Motor neuron (in vitro differentiated cells): ENCODE measurements at regions not wholly inside any gene's neighbourhood (a gene's known extent, or its start where the extent isn't known, plus 50 kb on each side); places are given as distances from the start of the nearest gene placed in this dataset.
"Not testable (repeated sequence)": the region's sequence is repeated elsewhere in the genome, so short reads cannot be mapped to it uniquely, and the experiment has no call there.

Source experiments
- ATAC-seq, 8 experiments: fragments of 200-7000 bp; cut with Tn5 transposase; replicated peaks in 6 of 8; 2 replicates each; pipeline ENCODE4 v1.8.0; 2021; ENCODE audit warnings: mild to moderate bottlenecking in 8 of 8, moderate library complexity in 8 of 8
- H3K27ac ChIP-seq, 2 donors: fragments of 250-450 bp; sonication (Bioruptor Pico); 2 replicates each; pipeline ENCODE4 v1.9.0; 2021; ENCODE audit warnings: antibody characterized with exemption in 2 of 2, mild to moderate bottlenecking in 2 of 2, moderate library complexity in 1 of 2
- H3K4me1 ChIP-seq, 2 donors: fragments of 250-450 bp; sonication (Bioruptor Pico); replicated peaks in 1 of 2; 2 replicates each; pipeline ENCODE4 v1.6.1; 2021; ENCODE audit warnings: antibody characterized with exemption in 2 of 2, mild to moderate bottlenecking in 2 of 2, moderate library complexity in 1 of 2
- H3K4me3 ChIP-seq, 5 donors: fragments of 250-450 bp; sonication (Bioruptor Pico); 2 replicates each; pipeline ENCODE4 v1.9.0; 2021; ENCODE audit warnings: antibody characterized with exemption in 5 of 5, mild to moderate bottlenecking in 5 of 5, moderate library complexity in 4 of 5
- WGBS, 10 experiments: fragments of 450-650 bp; shearing (Covaris generic); methylation state at CpG; one replicate each; pipeline ENCODE4 v1.0.0; 2022; 5-methylcytosine and 5-hydroxymethylcytosine counted together
- in situ Hi-C, 9 experiments: fragments of 400-800 bp; cut with MboI; loops; one replicate each; pipeline ENCODE4 v1.15.0; 2021; ENCODE audit warnings: low sequenced_read_pairs in 9 of 9, low pct_unique_long_range_greater_than_20kb in 2 of 9; ENCODE audit not compliant: unreplicated experiment in 9 of 9

DNA sequence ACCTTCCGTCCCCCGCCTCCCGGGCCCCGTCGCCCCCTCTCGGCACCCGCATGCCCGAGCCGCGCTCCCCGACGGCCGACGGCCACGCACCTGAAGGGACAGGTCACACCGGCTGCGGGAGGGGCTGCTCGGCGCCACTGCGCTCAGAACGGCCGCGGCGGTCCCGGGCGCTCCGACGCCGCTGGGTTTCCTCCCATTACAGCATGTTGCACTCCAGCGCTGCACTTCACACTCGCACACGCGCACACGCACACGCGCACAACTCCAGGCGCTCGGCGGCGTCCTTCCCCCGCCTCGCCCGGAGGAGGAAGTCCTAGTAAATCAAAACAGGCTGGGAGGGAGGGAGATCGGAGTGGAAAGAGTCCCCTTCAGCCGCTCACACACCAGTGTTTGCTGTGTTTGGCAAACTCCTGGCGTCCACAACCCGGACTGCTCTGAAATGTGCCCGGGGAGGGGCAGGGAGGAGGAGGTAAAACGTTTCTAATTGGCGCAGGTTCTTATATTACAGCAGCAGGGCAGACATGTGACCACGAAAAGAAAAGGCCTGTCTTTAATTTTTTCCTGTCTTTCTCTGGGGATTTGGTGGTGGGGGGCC, 76.7 kb upstream of the VGLL4 start:
- ATAC-seq: peak; percentile 53 to 65 (median 60)
- Histone ChIP-seq H3K4me1 (peaks cover 11 to 27% of the 10 kb centered on the region in 2 donors), H3K27ac (peak overlapping the region; percentile 65 to 84), H3K4me3 (peak overlapping the region; percentile 45 to 82 (median 66))
- in situ Hi-C loops: no loop called here
- 0 to 7% (median 3%) methylated on average over 1 to 8 of the region's 51 CpGs; no CpG with 5 or more reads in 6 of the 10 experiments for WGBS, 10 experiments

DNA sequence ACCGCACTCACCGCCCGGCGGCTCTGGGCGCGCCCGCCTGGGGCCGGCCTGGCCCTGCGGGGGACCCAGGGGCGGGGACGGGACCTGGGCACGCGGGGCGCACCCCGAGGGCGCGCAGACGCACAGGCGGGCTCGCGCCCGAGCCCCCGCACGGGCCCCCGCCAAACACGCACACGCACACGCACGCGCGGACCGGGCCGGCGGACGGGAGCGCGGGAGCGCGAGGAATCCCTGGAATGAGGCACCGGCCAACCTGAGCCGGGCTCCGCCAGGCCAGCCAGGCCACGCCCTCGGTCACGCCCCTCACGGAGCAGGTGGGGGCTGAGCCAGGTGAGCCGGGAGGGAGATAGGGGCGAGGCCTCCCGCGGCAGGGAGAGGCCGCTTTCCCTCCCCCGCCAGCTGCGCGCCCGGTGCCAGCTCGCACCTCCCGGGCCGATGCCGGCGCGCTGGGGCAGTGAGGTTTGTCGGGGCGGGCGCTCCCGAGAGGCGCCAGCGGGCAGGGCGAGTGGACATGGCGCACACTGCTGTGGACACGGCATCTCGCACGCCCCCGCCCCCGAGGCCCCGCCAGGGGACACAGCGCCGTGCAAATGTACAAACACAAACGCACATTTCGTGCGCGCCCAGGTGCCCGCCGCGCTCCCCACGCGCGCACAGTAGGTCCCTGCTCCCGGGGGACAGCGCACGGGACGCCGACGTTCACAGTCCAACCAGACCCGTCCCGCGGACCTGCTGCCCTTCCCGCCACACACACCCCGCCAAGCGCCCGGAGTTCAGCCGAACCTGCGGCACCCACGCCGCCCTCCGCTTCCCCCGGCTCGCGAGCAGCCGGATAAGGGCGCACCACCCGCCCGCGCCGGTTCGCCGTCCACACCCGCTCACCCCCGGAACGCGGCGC, 75.9 kb upstream of the VGLL4 start:
- in situ Hi-C loops: no loop called here
- Histone ChIP-seq H3K27ac (peak overlapping the region; percentile 65 to 84), H3K4me1 (peaks cover 11 to 27% of the 10 kb centered on the region in 2 donors), H3K4me3 (peak overlapping the region; percentile 45 to 82 (median 66))
- WGBS, 10 experiments: 0 to 20% methylated on average over 1 to 12 of the region's 121 CpGs; no CpG with 5 or more reads in 8 of the 10 experiments
- ATAC-seq: peak; percentile 44 to 80 (median 76)

DNA sequence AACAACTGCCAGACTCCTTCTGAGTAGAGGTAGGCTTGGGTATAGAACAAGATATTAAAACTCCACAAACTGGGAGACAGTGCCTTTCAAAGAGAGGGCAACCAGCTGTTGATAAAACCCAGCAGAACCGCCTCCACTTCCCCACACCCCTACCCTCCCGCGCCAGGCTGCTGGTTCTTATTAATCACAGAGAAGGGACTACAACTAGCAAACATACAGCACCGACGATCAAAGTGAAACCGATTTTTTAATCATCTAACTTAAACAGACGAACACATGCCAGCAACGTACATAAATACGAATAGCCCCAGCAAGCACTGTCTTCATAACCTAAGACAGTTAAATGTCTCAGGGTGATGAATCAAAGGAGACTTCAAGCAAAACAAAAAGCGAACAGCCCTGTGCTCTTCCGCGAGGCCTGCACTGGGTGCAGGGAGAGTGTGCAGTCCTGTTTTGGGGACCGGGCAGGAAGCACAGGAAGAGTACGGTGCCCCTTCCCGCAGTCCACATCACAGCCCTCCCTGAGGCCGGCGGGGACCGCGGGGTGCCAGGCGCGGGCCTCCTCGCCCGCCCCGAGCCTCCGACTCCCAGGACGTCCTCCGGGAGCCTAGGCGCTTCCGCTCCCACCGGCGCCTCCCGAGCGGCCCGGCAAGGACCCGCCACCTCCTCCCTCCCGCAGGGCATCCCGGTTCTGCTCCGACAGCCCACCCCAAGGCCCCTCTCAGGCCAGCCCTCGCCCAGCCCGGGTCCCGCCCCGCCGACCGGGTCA, 75.1 kb upstream of the VGLL4 start:
- Histone ChIP-seq H3K4me3 (peak overlapping the region; percentile 45 to 82 (median 66)), H3K27ac (peak overlapping the region; percentile 8 to 26), H3K4me1 (peaks cover 11 to 27% of the 10 kb centered on the region in 2 donors)
- 0 to 3% (median 0%) methylated on average over 2 to 13 of the region's 44 CpGs; no CpG with 5 or more reads in 4 of the 10 experiments for WGBS, 10 experiments
- in situ Hi-C loops: no loop called here
- peak in 6 of 8 experiments; percentile 0 to 33 (median 24) for ATAC-seq

DNA sequence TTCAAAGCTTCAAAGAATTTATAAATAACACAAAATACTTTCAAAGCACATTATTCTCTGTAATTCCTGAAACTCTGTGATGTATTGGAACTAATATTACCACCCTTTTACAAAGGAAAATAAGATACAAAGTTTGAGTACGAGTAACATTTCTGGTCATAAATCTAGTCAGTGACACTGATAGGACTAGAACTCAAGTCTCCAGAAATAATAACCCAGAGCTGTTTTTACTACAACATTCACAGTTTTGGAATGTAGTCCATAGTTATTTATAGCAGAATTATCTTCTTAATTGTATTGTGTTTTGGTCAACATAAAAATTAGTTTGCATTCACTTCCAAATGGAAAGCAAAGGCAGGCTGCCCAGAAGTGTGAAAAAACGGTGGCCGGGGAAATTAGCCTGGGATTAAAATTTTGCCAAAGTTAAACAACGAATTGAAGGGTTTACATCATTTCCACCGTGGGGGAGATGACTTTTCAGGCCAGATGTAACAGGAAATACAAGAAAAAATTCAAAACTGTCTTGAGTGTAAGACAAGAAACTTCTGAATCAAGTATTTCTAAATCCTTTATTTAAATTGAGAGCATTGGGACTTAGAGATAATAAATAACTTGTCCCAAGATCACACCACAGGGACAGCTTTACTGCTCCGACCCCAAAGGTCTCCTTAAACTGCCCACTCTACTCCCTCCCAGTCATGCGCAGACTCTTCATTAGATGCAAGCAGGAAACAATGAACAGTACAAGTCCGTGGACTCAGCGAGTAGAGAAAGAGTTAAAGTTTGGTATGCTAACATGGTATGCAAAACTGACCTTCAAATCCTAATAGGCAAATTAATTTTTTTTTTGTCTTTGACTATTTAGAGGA, 74.3 kb upstream of the VGLL4 start:
- 0 to 32% (median 9%) methylated on average over 2 to 9 of the region's 9 CpGs; no CpG with 5 or more reads in 1 of the 10 experiments for WGBS, 10 experiments
- H3K27ac ChIP-seq: no peak overlapping the region
- peaks cover 11 to 27% of the 10 kb centered on the region in 2 donors for H3K4me1 ChIP-seq
- peak in 3 of 8 experiments; percentile 4 to 9 (median 5) for ATAC-seq
- in situ Hi-C loops: no loop called here
- peak overlapping the region; percentile 45 to 82 (median 66) for H3K4me3 ChIP-seq

DNA sequence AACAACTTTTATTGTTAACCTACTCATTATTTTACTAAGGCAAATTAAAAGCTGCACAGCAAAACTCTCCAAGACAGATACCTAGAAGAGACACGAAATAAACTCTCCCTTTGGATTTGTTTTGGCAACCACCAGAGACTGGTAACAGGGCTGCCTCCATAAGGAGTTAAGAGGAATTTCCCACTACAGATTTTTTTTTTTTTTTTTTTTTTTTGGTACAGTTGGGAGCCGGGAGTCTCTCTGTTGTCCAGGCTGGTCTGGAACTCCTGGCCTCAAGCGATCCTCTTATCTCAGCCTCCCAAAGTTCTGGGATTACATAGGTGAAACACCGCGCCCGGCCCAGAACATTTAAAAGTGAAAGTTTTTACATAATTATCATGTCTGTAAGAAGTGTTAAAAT, 73.6 kb upstream of the VGLL4 start:
- in situ Hi-C loops: no loop called here
- 0 to 86% (median 68%) methylated on average over 1 to 6 of the region's 6 CpGs for WGBS, 10 experiments
- Histone ChIP-seq H3K4me3 (no peak overlapping the region), H3K4me1 (peaks cover 11 to 24% of the 10 kb centered on the region in 2 donors), H3K27ac (no peak overlapping the region)
- no peak for ATAC-seq

DNA sequence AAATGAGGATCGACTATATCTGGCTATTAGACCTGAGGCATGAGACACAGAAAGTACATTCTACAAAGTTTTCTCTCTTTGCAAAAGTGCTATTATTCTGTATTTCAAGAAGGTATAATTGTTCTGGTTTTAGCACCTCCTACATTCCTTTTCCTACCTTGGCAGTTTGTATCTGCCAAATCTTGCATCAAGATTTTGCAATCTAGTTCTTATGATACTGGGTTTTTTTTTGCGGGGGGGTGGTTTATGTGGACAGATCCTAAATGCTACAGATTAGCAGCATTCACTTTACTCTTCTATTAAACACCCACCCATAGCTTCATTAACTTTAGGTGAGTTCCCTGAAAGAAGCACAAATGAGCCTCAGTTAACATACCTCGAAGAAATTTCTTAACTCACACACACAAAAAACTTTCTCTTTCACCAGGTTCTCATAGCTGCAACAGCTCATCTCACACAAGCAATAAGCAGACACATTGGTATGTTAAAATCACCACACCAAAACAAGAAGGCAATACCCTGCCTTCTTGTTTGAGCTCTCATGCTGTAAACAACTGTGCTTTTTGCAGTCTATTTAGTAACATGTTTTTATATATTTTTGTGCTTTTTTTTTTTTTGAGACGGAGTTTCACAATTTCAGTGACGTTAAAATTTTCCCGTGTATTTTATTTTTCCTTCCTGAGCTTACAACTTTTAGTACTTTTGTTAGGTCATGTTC, 73.0 kb upstream of the VGLL4 start:
- peaks cover 11 to 18% of the 10 kb centered on the region in 2 donors for H3K4me1 ChIP-seq
- in situ Hi-C loops: no loop called here
- H3K27ac ChIP-seq: no peak overlapping the region
- H3K4me3 ChIP-seq: no peak overlapping the region
- 22 to 100% (median 80%) methylated on average over 2 to 6 of the region's 6 CpGs for WGBS, 10 experiments
- ATAC-seq: no peak

DNA sequence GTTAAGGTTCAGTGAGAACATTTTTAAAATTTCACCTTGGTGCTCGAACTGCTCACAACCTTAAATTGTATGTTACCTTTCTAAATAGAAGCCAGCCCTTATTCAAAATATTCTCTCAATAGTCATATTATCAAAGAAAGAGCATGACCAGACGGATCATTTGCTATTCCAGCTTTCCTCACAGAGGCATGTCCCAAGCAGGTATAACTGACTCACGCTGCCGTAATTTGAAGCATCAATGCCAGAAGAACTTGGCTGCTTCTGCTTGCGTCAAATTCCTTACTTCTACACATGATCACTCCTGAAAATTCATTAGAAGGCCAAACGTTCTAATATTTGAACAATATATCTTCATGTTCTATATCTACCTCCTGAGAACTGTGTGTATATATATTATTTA, 69.5 kb upstream of the VGLL4 start:
- H3K27ac ChIP-seq: no peak overlapping the region
- no peak for ATAC-seq
- peaks cover 4 to 5% of the 10 kb centered on the region in 2 donors for H3K4me1 ChIP-seq
- 0 to 100% (median 67%) methylated on average over 1 to 6 of the region's 6 CpGs; no CpG with 5 or more reads in 1 of the 10 experiments for WGBS, 10 experiments
- in situ Hi-C loops: no loop called here
- H3K4me3 ChIP-seq: no peak overlapping the region

DNA sequence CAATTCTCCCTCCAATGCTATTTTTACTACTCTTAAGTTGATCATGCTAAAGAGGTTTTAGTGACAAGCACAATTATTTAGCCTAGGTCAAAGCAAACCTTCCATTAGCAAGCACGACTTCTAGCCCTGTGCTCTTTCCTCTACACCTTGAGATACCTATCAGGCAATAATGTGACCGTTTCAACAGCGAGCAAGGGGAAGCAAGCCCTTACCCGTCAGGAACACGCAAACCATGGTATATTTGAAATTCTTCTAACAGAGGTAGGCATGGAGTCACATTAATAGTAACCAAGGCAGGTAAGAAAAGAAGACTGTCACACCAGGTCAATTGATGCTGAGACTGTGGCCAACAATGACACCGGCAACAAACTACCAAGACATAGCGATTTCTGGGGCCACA, 68.9 kb upstream of the VGLL4 start:
- ATAC-seq: no peak
- WGBS, 10 experiments: 20 to 100% (median 96%) methylated on average over 1 to 6 of the region's 7 CpGs
- H3K4me3 ChIP-seq: no peak overlapping the region
- in situ Hi-C loops: no loop called here
- no peak overlapping the region for H3K27ac ChIP-seq
- H3K4me1 ChIP-seq: no peaks in the 10 kb centered on the region

DNA sequence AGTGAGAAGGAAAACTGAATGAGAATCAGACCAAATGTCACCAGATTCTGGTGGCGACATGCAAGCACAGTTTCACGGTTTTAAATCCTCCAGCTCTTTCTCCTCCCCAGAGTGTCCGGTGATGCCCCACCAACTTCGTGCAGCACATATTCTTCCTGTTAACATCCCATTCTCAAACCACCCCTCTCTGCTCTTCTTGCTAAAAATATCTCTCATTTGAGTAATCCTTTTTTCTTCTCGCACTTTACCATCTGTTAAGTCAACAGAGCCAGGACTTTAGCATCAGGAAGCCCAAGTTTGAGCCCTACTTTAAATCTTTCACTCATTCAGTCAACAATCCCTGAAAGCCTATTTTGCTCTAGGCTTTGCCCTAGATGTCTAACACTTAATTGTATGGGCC, 68.2 kb upstream of the VGLL4 start:
- peak in 2 of 8 experiments; percentile 38 to 55 for ATAC-seq
- no peak overlapping the region for H3K4me3 ChIP-seq
- no peak overlapping the region for H3K27ac ChIP-seq
- in situ Hi-C loops: no loop called here
- 0 to 100% (median 83%) methylated on average over 1 to 5 of the region's 5 CpGs; no CpG with 5 or more reads in 1 of the 10 experiments for WGBS, 10 experiments
- H3K4me1 ChIP-seq: no peaks in the 10 kb centered on the region

DNA sequence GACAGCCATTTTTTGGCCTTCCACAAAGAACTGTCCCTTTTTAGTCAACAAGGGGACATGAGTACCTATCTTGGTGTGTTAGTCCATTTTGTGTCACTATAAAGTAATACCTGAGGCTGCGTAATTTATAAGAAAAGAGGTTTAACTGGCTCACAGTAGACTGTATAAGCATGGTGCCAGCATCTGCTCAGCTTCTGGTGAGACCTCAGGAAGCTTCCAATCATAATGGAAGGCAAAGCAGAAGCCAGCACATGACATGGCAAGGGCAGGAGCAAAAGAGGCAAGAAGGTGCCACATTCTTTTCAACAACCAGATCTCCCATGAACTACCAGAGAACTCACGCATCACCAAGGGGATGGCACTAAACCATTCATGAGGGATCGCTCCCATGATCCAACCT, 66.1 kb upstream of the VGLL4 start:
- 67 to 100% (median 100%) methylated on average over 1 to 2 of the region's 3 CpGs; no CpG with 5 or more reads in 5 of the 10 experiments for WGBS, 10 experiments
- in situ Hi-C loops: no loop called here
- Histone ChIP-seq H3K4me1 (no peaks in the 10 kb centered on the region), H3K4me3 (no peak overlapping the region), H3K27ac (no peak overlapping the region)
- ATAC-seq: no peak

DNA sequence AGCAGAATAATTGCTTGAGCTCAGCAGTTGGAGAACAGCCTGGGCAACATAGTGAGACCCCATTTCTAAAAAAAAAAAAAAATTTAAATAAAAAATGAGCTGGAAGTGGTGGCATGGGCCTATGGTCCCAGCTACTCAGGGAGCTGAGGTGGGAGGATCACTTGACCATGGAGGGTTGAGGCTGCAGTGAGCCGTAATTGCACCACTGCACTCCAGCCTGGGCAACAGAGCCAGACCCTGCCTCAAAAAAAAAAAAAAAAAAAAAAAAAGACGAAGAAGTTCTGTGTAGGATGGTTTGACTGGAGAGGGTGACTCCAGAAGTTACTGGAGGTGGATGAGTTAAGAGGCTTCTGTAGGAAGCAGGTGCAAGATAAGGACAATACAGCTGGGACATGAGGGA, 63.4 kb upstream of the VGLL4 start:
- ATAC-seq, H3K27ac ChIP-seq, H3K4me1 ChIP-seq, H3K4me3 ChIP-seq, in situ Hi-C loops: not testable (repeated sequence)
- WGBS, 10 experiments: 56 to 100% (median 90%) methylated on average over 1 to 2 of the region's 2 CpGs; no CpG with 5 or more reads in 3 of the 10 experiments

DNA sequence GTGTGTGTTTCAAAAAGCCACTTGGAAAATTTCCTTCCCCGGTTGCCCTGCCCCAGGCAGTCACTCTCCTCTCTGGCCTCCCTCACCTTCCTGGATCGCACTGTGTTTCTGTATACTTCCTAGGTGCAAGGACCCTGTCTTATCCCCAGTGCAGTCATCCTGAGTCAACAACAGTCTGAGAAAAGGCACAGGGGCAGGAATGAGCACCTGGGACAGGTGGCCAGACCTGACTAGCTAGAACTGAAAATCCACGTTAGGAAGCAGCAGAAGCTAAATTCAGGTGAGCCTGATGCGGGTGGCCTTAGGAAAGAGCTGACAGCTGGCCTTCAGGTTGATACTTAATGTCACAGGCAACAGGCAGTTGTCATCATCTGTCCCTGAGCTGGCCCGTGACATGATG, 62.9 kb upstream of the VGLL4 start:
- no peak for ATAC-seq
- H3K4me3 ChIP-seq: no peak overlapping the region
- no peak overlapping the region for H3K27ac ChIP-seq
- H3K4me1 ChIP-seq: no peaks in the 10 kb centered on the region
- in situ Hi-C loops: no loop called here
- WGBS, 10 experiments: 67 to 100% (median 98%) methylated on average over 1 to 5 of the region's 5 CpGs
